Retinal pigment epithelial cell (primary cell): ENCODE measurements at regions not wholly inside any gene's neighbourhood (a gene's known extent, or its start where the extent isn't known, plus 50 kb on each side); places are given as distances from the start of the nearest gene placed in this dataset.

Source experiments
- DNase-seq: peaks from one replicate; pipeline ENCODE4 v3.0.0-alpha.2; 2010; ENCODE audit warnings: low read depth
- H3K4me3 ChIP-seq: 2 replicates; pipeline ENCODE4 v1.5.1; 2011; ENCODE audit warnings: mild to moderate bottlenecking, low read length, control low read depth, moderate library complexity
- TF ChIP-seq, protein P1 (sequence below): conservative IDR thresholded peaks from 2 replicates; pipeline ENCODE4 v1.5.1; 2011; ENCODE audit warnings: low read depth, low read length, control low read depth, inconsistent platforms

DNA sequence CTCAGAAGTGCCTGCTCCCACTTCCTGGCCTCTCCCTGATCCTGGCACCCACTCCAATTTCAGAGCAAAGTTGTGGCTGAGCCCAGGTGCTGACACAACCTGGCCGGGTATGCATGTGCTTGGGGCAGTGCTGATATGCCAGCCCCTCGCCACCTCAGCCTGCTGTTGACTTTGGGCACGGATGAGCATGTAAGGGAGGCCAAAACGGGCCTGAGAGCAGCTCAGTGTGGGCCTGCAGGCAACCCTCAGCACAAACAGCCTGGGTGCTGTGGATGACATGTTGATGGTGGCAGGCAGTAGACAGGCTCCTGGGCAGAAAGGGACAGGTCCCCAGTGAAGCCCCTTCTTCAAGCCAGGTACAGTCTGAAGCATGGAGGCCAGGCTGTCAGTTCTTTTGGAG is 553.6 kb upstream of the FSIP2 start:
- TF ChIP-seq, protein P1, sequence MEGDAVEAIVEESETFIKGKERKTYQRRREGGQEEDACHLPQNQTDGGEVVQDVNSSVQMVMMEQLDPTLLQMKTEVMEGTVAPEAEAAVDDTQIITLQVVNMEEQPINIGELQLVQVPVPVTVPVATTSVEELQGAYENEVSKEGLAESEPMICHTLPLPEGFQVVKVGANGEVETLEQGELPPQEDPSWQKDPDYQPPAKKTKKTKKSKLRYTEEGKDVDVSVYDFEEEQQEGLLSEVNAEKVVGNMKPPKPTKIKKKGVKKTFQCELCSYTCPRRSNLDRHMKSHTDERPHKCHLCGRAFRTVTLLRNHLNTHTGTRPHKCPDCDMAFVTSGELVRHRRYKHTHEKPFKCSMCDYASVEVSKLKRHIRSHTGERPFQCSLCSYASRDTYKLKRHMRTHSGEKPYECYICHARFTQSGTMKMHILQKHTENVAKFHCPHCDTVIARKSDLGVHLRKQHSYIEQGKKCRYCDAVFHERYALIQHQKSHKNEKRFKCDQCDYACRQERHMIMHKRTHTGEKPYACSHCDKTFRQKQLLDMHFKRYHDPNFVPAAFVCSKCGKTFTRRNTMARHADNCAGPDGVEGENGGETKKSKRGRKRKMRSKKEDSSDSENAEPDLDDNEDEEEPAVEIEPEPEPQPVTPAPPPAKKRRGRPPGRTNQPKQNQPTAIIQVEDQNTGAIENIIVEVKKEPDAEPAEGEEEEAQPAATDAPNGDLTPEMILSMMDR: no peak

DNA sequence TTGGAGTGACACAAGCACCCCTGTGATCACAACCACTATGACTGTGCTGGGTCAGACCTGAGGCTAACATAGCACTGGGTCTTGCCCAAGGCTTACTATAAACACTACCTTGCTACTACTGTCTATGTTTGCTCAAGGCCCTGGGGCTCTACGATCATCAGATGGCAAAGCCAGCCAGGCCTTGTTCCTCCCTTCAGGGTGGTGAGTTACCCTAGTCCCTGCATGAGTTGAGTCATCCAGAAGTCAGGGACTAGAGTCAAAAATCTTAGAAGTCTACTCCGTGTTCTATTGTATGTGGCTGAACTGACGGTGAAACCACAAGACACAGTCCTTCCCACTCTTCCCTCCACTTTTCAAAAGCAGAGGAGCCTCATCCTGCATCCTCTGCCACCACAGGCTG is 551.2 kb upstream of the FSIP2 start:
- TF ChIP-seq, protein P1: no peak
- H3K4me3 ChIP-seq: no peak overlapping the region
- DNase-seq: no peak

More for the DNA sequence above, 553.6 kb upstream of the FSIP2 start:
- no peak overlapping the region for H3K4me3 ChIP-seq
- DNase-seq: no peak

DNA sequence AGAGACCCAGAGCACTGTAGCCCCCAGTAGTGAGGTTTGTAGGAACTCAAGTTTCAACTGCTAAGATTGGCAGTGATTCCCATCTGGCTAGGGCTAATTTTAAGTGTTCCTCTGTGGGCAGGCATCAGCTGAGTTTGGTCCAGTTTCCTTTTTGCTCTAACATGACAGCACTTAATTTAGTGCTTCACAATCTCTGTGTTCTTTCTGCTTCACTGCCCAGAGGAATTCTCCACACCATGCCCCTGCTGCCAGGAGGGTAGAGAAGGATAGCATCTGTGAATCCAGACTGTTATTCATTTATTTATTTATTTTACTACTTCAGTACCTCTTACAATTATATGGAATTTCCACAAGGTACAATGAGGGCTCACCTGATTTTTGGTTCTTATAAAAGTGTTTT is 549.9 kb upstream of the FSIP2 start:
- DNase-seq: no peak
- no peak overlapping the region for H3K4me3 ChIP-seq
- TF ChIP-seq, protein P1: no peak

DNA sequence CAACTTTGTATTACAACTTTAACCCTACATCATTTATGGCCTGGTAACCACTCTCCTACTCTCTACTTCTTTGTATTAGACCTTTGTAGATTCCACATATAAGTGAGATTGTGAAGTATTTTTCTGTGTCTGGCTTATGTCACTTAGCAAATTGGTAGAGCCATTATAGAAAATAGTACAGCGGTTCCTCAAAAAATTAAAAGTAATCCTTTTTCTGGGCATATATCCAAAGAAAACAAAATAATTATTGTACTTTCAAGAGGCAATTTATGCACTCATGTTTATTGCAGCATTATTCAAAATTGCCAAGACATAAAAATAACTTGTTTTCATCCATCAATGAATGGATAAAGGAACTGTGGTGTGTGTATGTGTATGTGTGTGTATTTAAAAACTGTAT is 537.5 kb upstream of the FSIP2 start:
- H3K4me3 ChIP-seq: no peak overlapping the region
- DNase-seq: peak; percentile 61
- TF ChIP-seq, protein P1: no peak

DNA sequence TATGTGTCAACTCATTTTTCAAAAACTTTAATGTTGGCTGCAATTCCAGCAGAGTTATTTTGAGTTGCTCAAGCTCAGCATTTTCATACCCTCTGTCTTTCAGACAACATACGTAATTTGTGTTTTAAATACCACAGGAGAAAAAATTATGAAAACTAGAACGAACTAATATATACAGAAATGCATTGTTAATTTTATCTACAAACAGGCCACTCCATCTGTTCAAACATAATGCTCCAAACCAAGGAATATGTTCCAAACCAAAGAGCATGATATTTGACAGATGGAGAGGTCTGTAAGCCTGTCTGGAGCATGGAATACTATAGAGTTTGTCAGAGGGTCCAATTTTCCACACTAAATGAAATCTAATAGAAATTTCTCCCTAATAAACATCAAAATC is 536.2 kb upstream of the FSIP2 start:
- no peak for DNase-seq
- TF ChIP-seq, protein P1: no peak
- no peak overlapping the region for H3K4me3 ChIP-seq

DNA sequence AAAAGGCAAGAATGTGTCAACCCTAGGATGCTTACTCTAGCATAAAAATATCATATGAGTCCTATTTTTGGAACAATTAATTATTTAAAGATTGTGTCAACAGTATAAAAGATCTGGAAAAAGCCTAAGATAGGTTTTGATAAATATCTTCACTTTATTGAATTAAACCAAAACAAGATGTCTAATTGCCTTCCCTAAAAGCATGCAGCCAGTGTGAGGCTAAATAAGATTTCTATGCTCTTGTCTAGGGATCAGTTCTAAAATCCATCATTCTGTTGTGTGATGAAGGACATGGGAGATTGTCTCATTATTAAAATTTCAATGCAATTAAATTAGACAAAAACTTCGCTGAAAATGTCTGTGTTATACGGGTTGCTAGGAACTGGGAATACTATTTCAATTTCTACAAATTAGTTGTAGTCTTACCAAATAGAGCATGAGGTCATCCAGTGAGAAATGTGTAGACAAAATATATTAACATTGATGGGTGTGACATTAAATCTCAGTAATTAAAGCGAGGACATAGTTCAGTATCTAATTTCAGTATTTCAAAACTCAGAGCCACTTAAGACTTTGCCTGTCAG is 535.6 kb upstream of the FSIP2 start:
- H3K4me3 ChIP-seq: no peak overlapping the region
- DNase-seq: no peak
- TF ChIP-seq, protein P1: no peak

DNA sequence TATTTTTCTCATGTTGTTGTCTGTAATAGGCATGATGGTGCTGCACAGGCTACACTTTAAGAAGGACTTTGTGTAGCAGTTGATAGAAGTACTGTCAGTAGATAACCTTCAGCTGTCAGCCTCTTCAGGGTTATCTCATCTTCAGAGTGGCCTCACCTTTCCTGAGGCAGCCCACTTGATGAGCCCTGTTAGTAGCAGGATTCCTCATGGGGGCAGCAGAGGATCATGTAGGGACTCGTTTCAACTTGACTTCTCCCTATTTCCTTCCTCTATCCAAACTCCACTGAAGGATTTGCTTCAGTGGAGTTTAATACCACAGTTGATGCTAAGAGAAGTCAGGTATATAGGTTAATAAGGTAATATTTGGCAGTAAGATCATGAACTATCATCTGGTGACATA is 530.3 kb upstream of the FSIP2 start:
- no peak overlapping the region for H3K4me3 ChIP-seq
- TF ChIP-seq, protein P1: peak; percentile 62
- no peak for DNase-seq
